MM.1S (cell line): ENCODE measurements at regions not wholly inside any gene's neighbourhood (a gene's known extent, or its start where the extent isn't known, plus 50 kb on each side); places are given as distances from the start of the nearest gene placed in this dataset.

Experiments
- DNase-seq: peaks from one replicate; pipeline ENCODE4 v3.0.0-alpha.2; 2015
- H2AFZ ChIP-seq: fragments of 300-600 bp; sonication (generic); 2 replicates; pipeline ENCODE4 v1.6.0; 2016; ENCODE audit warnings: antibody characterized with exemption, low read length
- H3F3A ChIP-seq: fragments of 300-600 bp; sonication (generic); 2 replicates; pipeline ENCODE4 v1.6.1; 2016; ENCODE audit warnings: mild to moderate bottlenecking, antibody characterized with exemption, low read length, moderate library complexity, mixed read lengths; ENCODE audit not compliant: insufficient read depth
- H3K27ac ChIP-seq: fragments of 300-600 bp; sonication (generic); 2 replicates; pipeline ENCODE4 v1.5.1; 2016; ENCODE audit warnings: mild to moderate bottlenecking, low read length
- H3K27me3 ChIP-seq: fragments of 300-600 bp; sonication (generic); replicated peaks from 2 replicates; pipeline ENCODE4 v1.6.0; 2016; ENCODE audit warnings: low read length; ENCODE audit not compliant: insufficient read depth
- H3K36me3 ChIP-seq: fragments of 300-600 bp; sonication (generic); replicated peaks from 2 replicates; pipeline ENCODE4 v1.6.1; 2016; ENCODE audit warnings: mild to moderate bottlenecking, low read length, mixed read lengths; ENCODE audit not compliant: insufficient read depth
- H3K4me1 ChIP-seq: fragments of 300-600 bp; sonication (generic); 2 replicates; pipeline ENCODE4 v1.6.1; 2016; ENCODE audit warnings: low read length, mixed read lengths
- H3K4me2 ChIP-seq: fragments of 300-600 bp; sonication (generic); 2 replicates; pipeline ENCODE4 v1.6.0; 2016; ENCODE audit warnings: low read depth, low read length
- H3K4me3 ChIP-seq: fragments of 300-600 bp; sonication (generic); 2 replicates; pipeline ENCODE4 v1.5.1; 2016; ENCODE audit warnings: low read length, mixed read lengths
- H3K79me2 ChIP-seq: fragments of 300-600 bp; sonication (generic); 2 replicates; pipeline ENCODE4 v1.6.1; 2016; ENCODE audit warnings: mixed run types, low read length, mixed read lengths
- H3K9ac ChIP-seq: fragments of 300-600 bp; sonication (generic); 2 replicates; pipeline ENCODE4 v1.6.1; 2016; ENCODE audit warnings: low read length, mixed read lengths
- H3K9me2 ChIP-seq: fragments of 300-600 bp; sonication (generic); replicated peaks from 2 replicates; pipeline ENCODE4 v1.6.1; 2016; ENCODE audit warnings: mild to moderate bottlenecking, low read length, mixed read lengths; ENCODE audit not compliant: insufficient read depth
- H3K9me3 ChIP-seq: fragments of 300-600 bp; sonication (generic); replicated peaks from 2 replicates; pipeline ENCODE4 v1.6.1; 2016; ENCODE audit warnings: mild to moderate bottlenecking, low read length, mixed read lengths; ENCODE audit not compliant: insufficient read depth
- H4K20me1 ChIP-seq: fragments of 300-600 bp; sonication (generic); 2 replicates; pipeline ENCODE4 v1.6.1; 2016; ENCODE audit warnings: mild to moderate bottlenecking, low read length, moderate library complexity, mixed read lengths; ENCODE audit not compliant: insufficient read depth
- EZH2 ChIP-seq: fragments of 300-600 bp; sonication (generic); optimal IDR thresholded peaks from 2 replicates; pipeline ENCODE3; 2017; ENCODE audit warnings: low read depth, mild to moderate bottlenecking, antibody characterized with exemption, low read length, mixed read lengths
- EZH2phosphoT487 ChIP-seq: fragments of 300-600 bp; sonication (generic); IDR thresholded peaks from 2 replicates; pipeline ENCODE4 v1.6.1; 2018; ENCODE audit warnings: antibody characterized with exemption, low read length
- TF ChIP-seq, protein P1 (sequence below): fragments of 300-600 bp; sonication (generic); IDR thresholded peaks from 2 replicates; pipeline ENCODE4 v1.5.1; 2016; ENCODE audit warnings: antibody characterized with exemption, low read length, mixed read lengths

DNA sequence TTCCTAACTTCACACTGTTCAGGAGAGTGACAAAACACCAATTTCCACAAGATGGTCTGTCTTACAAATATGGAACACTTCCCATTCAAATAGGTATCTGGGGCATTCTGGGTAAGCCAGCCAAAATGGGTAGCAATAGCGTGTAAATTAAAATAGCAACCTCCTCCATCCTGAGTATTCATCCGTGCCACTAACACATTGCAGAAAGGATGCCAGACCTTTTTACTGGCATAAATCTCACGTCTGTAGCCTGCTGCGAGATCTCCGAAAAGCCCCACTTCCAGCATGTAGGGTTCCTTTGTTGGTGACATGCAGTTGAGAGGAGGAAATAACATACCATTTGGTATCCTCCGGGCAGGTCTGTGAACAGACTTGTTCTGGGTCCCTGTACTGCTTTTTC is 52.7 kb upstream of the RAI2 start:
- H3K36me3 ChIP-seq = no peaks in the 10 kb centered on the region
- H3F3A ChIP-seq = no peaks in the 10 kb centered on the region
- H2AFZ ChIP-seq = no peak overlapping the region
- H3K9ac ChIP-seq = no peak overlapping the region
- H3K4me1 ChIP-seq = no peaks in the 10 kb centered on the region
- H3K4me2 ChIP-seq = no peak overlapping the region
- H3K9me2 ChIP-seq = no peaks in the 10 kb centered on the region
- H3K9me3 ChIP-seq = no peaks in the 10 kb centered on the region
- no peak for DNase-seq
- no peaks in the 10 kb centered on the region for H3K79me2 ChIP-seq
- no peak overlapping the region for H3K4me3 ChIP-seq
- no peaks in the 10 kb centered on the region for H3K27me3 ChIP-seq
- H3K27ac ChIP-seq = no peak overlapping the region
- H4K20me1 ChIP-seq = no peaks in the 10 kb centered on the region
- no peak for TF ChIP-seq EZH2phosphoT487
- TF ChIP-seq, protein P1, sequence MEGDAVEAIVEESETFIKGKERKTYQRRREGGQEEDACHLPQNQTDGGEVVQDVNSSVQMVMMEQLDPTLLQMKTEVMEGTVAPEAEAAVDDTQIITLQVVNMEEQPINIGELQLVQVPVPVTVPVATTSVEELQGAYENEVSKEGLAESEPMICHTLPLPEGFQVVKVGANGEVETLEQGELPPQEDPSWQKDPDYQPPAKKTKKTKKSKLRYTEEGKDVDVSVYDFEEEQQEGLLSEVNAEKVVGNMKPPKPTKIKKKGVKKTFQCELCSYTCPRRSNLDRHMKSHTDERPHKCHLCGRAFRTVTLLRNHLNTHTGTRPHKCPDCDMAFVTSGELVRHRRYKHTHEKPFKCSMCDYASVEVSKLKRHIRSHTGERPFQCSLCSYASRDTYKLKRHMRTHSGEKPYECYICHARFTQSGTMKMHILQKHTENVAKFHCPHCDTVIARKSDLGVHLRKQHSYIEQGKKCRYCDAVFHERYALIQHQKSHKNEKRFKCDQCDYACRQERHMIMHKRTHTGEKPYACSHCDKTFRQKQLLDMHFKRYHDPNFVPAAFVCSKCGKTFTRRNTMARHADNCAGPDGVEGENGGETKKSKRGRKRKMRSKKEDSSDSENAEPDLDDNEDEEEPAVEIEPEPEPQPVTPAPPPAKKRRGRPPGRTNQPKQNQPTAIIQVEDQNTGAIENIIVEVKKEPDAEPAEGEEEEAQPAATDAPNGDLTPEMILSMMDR = no peak
- no peak for TF ChIP-seq EZH2
